CD4-positive, alpha-beta memory T cell (primary cell): ENCODE measurements at regions not wholly inside any gene's neighbourhood (a gene's known extent, or its start where the extent isn't known, plus 50 kb on each side); places are given as distances from the start of the nearest gene placed in this dataset.

ENCODE experiments used
- CTCF ChIA-PET: fragments of 350-600 bp; sonication (Branson Sonifier 250); formaldehyde crosslinking; loops from one replicate; lab custom pipeline; 2021; ENCODE audit warnings: inconsistent platforms; ENCODE audit not compliant: partially characterized antibody; lab: Charles Lee
- POLR2A ChIA-PET: fragments of 350-600 bp; sonication (Branson Sonifier 250); formaldehyde crosslinking; loops from one replicate; lab custom pipeline; 2021; ENCODE audit not compliant: partially characterized antibody; lab: Charles Lee
- DNase-seq, 5 donors: peaks; one replicate each; pipeline versions ENCODE4 v3.0.0 to v3.0.0-alpha.2; 2020 to 2022; ENCODE audit warnings: mixed read lengths in 1 of 5
- H3K27ac ChIP-seq: one replicate; pipeline ENCODE4 v1.7.0; 2013; ENCODE audit warnings: low read depth, low read length
- H3K27me3 ChIP-seq: 2 replicates; pipeline ENCODE4 v1.7.0; 2013; ENCODE audit warnings: mild to moderate bottlenecking, low read length, moderate library complexity; ENCODE audit not compliant: insufficient read depth
- H3K36me3 ChIP-seq: 2 replicates; pipeline ENCODE4 v1.7.0; 2013; ENCODE audit warnings: mild to moderate bottlenecking, low read length, moderate library complexity; ENCODE audit not compliant: insufficient read depth
- H3K4me1 ChIP-seq: 2 replicates; pipeline ENCODE4 v1.7.0; 2013; ENCODE audit warnings: mild to moderate bottlenecking, low read length, moderate library complexity; ENCODE audit not compliant: insufficient read depth
- H3K4me3 ChIP-seq, 2 donors: one replicate each; pipeline ENCODE4 v1.7.0; 2013; ENCODE audit warnings: low read length in 2 of 2, mild to moderate bottlenecking in 1 of 2
- H3K9me3 ChIP-seq, 2 donors: one replicate each; pipeline ENCODE4 v1.7.0; 2013; ENCODE audit warnings: low read length in 2 of 2, control low read depth in 1 of 2; ENCODE audit not compliant: control insufficient read depth in 1 of 2
- H3K27ac Mint-ChIP-seq, 7 donors: one replicate each; pipeline ENCODE4 v1.8.0; 2020 to 2021; ENCODE audit warnings: mixed read lengths in 7 of 7, mild to moderate bottlenecking in 6 of 7, inconsistent platforms in 3 of 7, moderate library complexity in 3 of 7
- H3K27me3 Mint-ChIP-seq, 2 donors: one replicate each; pipeline ENCODE4 v1.8.0; 2020 to 2021; ENCODE audit warnings: mixed read lengths in 2 of 2
- H3K36me3 Mint-ChIP-seq, 2 donors: one replicate each; pipeline ENCODE4 v1.8.0; 2020 to 2021; ENCODE audit warnings: mixed read lengths in 2 of 2, inconsistent platforms in 1 of 2, mild to moderate bottlenecking in 1 of 2
- H3K4me1 Mint-ChIP-seq, 4 donors: one replicate each; pipeline ENCODE4 v1.8.0; 2020 to 2021; ENCODE audit warnings: mixed read lengths in 4 of 4, mild to moderate bottlenecking in 1 of 4
- H3K4me3 Mint-ChIP-seq, 8 donors: one replicate each; pipeline ENCODE4 v1.8.0; 2020 to 2021; ENCODE audit warnings: mixed read lengths in 8 of 8, mild to moderate bottlenecking in 7 of 8, moderate library complexity in 6 of 8, inconsistent platforms in 3 of 8
- H3K9me3 Mint-ChIP-seq, 8 donors: one replicate each; pipeline ENCODE4 v1.8.0; 2020 to 2021; ENCODE audit warnings: mixed read lengths in 8 of 8, mild to moderate bottlenecking in 5 of 8, inconsistent platforms in 3 of 8, moderate library complexity in 1 of 8
- intact Hi-C: fragments of 100-400 bp; cut with micrococcal nuclease; formaldehyde crosslinking; loops from one replicate; pipeline ENCODE4 v1.15.1; 2023

DNA sequence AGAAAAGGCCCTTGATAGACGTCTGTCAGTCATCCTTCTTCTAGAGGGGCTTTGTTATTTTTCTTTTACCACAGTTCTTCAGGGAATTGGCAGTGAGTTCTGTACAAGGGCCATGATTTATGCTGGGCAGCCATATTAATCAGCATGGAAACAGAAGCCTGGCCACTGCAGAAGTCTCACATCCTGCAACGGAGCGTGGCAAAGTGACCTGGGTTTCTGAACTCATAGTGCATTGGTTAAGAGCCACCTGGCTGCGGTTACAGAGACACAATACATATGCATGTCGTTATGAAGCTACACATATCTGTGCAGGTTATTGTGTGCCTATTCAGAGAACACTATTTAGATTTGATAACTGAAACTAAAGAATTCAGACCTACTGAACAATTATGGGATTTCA is 419.4 kb upstream of the CELF2 start:
- no peaks in the 10 kb centered on the region for H3K36me3 ChIP-seq
- H3K4me1 ChIP-seq, result no peaks in the 10 kb centered on the region
- intact Hi-C loops, result no loop called here
- Mint-ChIP-seq H3K27me3 (peaks cover 11 to 12% of the 10 kb centered on the region in 2 donors), H3K9me3 (peaks cover 0 to 1% (median 0%) of the 10 kb centered on the region in 8 donors), H3K4me1 (no peaks in the 10 kb centered on the region), H3K36me3 (no peaks in the 10 kb centered on the region), H3K27ac (no peak overlapping the region), H3K4me3 (no peak overlapping the region)
- H3K27ac ChIP-seq, result no peak overlapping the region
- ChIA-PET CTCF (no interaction called here), POLR2A (no interaction called here)
- no peaks in the 10 kb centered on the region for H3K27me3 ChIP-seq
- no peaks in the 10 kb centered on the region for H3K9me3 ChIP-seq
- no peak overlapping the region for H3K4me3 ChIP-seq
- DNase-seq, result no peak

DNA sequence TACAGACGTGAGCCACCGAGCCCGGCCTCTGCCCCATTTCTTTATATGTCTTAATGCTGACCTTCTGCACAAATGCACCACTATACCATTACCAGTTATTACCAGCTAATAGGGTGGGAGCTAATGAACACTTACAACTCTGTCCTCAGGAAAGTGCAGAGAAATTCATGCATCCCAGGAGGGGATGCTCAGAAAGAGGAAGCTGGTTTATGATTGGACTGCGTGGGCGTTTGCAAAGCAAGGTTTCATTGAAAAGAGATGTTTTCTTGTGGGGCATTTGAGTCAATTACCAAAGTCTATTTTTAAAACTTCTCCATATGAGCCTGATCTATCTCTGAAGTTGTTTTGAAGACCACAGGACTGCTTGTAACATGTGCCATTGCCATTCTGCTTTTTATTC is 417.7 kb upstream of the CELF2 start:
- Histone ChIP-seq H3K36me3 (no peaks in the 10 kb centered on the region), H3K27ac (no peak overlapping the region), H3K4me3 (no peak overlapping the region), H3K27me3 (no peaks in the 10 kb centered on the region), H3K4me1 (no peaks in the 10 kb centered on the region), H3K9me3 (no peaks in the 10 kb centered on the region)
- Mint-ChIP-seq H3K27me3 (peaks cover 11 to 12% of the 10 kb centered on the region in 2 donors), H3K36me3 (no peaks in the 10 kb centered on the region), H3K4me3 (no peak overlapping the region), H3K27ac (no peak overlapping the region), H3K4me1 (no peaks in the 10 kb centered on the region), H3K9me3 (peaks cover 0 to 3% (median 0%) of the 10 kb centered on the region in 8 donors)
- DNase-seq, result no peak
- intact Hi-C loops, result no loop called here
- ChIA-PET CTCF (no interaction called here), POLR2A (no interaction called here)

DNA sequence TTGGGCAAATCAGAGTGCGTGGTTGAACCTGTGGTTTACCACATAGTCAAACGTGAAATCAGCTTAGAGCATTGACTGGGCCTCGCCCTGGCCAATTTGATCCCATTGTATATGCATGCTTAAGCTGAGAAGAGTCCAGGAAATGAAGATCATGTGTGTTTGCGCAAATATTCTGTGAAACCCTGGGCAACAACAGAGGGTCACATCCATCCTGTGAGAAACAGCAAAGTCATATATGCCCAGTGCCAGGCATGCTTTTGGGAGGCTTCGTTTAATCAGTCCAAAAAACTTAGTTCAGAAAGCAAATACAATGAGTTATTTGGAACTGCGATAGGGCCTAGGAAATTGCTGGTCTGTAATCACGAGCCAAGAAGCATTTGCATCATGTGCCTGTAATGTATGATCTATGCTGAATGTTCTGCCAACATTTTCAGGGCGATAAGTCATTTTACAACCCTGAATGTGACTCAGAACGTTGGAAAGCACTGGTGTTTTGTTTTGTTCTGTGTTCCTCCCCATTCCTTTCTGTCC is 412.1 kb upstream of the CELF2 start:
- ChIA-PET CTCF (no interaction called here), POLR2A (no interaction called here)
- intact Hi-C loops, result no loop called here
- no peak overlapping the region for H3K4me3 ChIP-seq
- no peaks in the 10 kb centered on the region for H3K36me3 ChIP-seq
- Mint-ChIP-seq H3K36me3 (no peaks in the 10 kb centered on the region), H3K4me1 (no peaks in the 10 kb centered on the region), H3K4me3 (no peak overlapping the region), H3K27ac (no peak overlapping the region), H3K27me3 (peaks cover 10% of the 10 kb centered on the region in 2 donors), H3K9me3 (peaks cover 0 to 4% (median 0%) of the 10 kb centered on the region in 8 donors)
- no peaks in the 10 kb centered on the region for H3K27me3 ChIP-seq
- no peaks in the 10 kb centered on the region for H3K9me3 ChIP-seq
- no peak for DNase-seq
- no peak overlapping the region for H3K27ac ChIP-seq
- H3K4me1 ChIP-seq, result no peaks in the 10 kb centered on the region

DNA sequence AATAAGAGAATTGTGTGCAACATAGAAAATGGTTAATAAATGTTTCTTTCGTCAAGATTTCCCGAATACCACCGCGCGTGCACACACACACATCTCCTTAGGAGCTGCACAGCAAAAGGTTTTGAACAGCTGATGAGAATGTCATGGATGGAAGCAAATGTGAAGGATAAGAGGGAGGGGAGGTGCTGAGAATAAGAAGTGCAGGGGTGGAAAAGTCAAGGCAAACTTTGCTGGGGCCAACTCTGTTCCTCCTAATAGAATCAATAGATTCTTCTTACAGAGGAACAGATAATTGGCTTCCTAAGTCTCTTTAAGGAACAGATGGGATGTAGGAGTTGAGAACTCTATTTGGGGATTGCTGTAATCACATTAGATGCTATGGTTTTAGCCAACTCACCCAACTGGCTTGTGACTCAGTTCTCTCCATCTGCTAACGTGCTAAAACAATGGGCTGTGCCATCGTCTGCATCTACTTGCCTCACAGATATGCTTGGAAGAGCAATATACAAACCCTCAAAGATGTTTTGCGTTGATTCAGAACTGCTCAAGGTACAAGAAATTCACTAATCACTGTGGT is 408.2 kb upstream of the CELF2 start:
- no peak overlapping the region for H3K27ac ChIP-seq
- no peaks in the 10 kb centered on the region for H3K9me3 ChIP-seq
- no peaks in the 10 kb centered on the region for H3K36me3 ChIP-seq
- H3K36me3 Mint-ChIP-seq, result no peaks in the 10 kb centered on the region
- no peaks in the 10 kb centered on the region for H3K27me3 ChIP-seq
- intact Hi-C loops, result no loop called here
- H3K4me3 Mint-ChIP-seq, result no peak overlapping the region
- H3K4me3 ChIP-seq, result no peak overlapping the region
- ChIA-PET CTCF (no interaction called here), POLR2A (no interaction called here)
- peaks cover 0 to 3% (median 0%) of the 10 kb centered on the region in 8 donors for H3K9me3 Mint-ChIP-seq
- no peak for DNase-seq
- H3K4me1 Mint-ChIP-seq, result no peaks in the 10 kb centered on the region
- no peak overlapping the region for H3K27ac Mint-ChIP-seq
- peaks cover 2% of the 10 kb centered on the region in 2 donors for H3K27me3 Mint-ChIP-seq
- no peaks in the 10 kb centered on the region for H3K4me1 ChIP-seq

DNA sequence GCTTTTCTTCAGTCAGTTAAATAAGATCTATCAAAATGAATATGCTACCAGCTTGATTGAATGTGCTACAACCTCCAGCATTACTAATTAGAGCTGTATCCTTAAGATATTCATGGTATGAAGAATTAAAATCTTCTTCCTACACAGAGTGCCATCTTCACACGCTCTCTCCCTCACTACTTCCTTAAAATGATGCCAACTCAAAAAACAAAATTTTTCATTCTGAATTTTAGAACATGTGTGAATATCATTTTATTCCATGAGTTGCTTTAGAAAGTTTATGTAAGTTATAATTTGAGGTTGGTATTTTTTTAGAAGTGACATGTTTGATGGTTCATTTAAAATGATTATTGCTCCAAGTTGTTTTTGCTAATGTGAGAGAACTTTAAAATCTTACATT is 407.5 kb upstream of the CELF2 start:
- Histone ChIP-seq H3K4me1 (no peaks in the 10 kb centered on the region), H3K27me3 (no peaks in the 10 kb centered on the region), H3K36me3 (no peaks in the 10 kb centered on the region), H3K27ac (no peak overlapping the region), H3K9me3 (no peaks in the 10 kb centered on the region), H3K4me3 (no peak overlapping the region)
- ChIA-PET CTCF (no interaction called here), POLR2A (no interaction called here)
- no peak overlapping the region for H3K27ac Mint-ChIP-seq
- no peaks in the 10 kb centered on the region for H3K4me1 Mint-ChIP-seq
- H3K9me3 Mint-ChIP-seq, result peaks cover 0 to 2% (median 0%) of the 10 kb centered on the region in 8 donors
- peaks cover 2% of the 10 kb centered on the region in 2 donors for H3K27me3 Mint-ChIP-seq
- no peak for DNase-seq
- no peak overlapping the region for H3K4me3 Mint-ChIP-seq
- intact Hi-C loops, result no loop called here
- no peaks in the 10 kb centered on the region for H3K36me3 Mint-ChIP-seq

DNA sequence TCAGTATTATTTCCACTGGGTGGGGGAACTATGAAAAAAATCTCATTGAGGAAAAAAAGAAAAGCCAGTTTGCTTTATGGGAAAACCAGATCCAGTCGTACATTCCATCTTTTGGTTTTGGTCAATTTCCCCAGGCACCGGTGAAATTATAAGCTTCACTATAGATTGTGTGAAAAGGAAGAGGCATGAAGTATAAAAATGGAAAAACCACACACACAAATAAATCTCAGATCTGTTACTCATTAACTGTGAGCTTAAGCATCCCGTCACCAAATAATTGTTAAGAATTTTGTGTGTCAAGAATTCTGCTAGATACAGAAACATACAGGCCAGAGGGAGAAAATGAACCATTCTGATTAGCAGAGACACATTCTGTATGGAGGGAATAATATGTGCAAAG is 405.5 kb upstream of the CELF2 start:
- no peaks in the 10 kb centered on the region for H3K4me1 ChIP-seq
- no peaks in the 10 kb centered on the region for H3K36me3 ChIP-seq
- H3K27ac Mint-ChIP-seq, result no peak overlapping the region
- no peak overlapping the region for H3K4me3 ChIP-seq
- H3K27me3 Mint-ChIP-seq, result peaks cover 2 to 5% of the 10 kb centered on the region in 2 donors
- no peak overlapping the region for H3K4me3 Mint-ChIP-seq
- no peak overlapping the region for H3K27ac ChIP-seq
- H3K36me3 Mint-ChIP-seq, result no peaks in the 10 kb centered on the region
- H3K27me3 ChIP-seq, result no peaks in the 10 kb centered on the region
- POLR2A ChIA-PET, result no interaction called here
- DNase-seq, result no peak
- CTCF ChIA-PET, result no interaction called here
- intact Hi-C loops, result no loop called here
- peaks cover 0 to 4% (median 2%) of the 10 kb centered on the region in 8 donors for H3K9me3 Mint-ChIP-seq
- H3K9me3 ChIP-seq, result no peaks in the 10 kb centered on the region
- no peaks in the 10 kb centered on the region for H3K4me1 Mint-ChIP-seq

DNA sequence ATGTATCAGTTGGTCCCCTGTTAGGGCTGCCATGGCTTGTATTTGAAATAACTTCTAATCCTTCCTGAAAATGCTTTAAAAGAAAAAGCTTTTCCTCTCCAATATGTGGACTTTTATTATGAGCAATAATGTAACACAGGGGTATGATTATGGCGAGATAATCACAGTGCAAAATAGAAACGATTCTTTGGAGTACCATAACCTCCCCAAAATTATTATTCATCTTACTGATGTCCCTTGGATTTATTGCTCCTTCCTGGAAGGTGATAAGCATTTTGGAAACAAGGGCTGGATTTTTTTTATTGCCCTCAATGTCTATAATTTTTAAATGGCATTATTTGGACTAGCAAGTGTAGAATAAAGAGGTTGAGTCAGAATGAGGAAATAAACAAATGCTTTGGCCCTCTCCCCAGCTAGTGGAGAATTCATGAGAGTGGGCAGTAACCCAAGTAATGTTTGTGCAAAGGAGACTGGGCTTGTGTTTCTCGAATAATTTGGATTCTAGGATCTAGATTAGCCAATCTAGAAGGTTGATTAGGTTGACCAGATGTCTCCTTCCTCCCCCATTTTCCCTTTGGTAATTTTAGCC is 403.9 kb upstream of the CELF2 start:
- no peaks in the 10 kb centered on the region for H3K4me1 Mint-ChIP-seq
- H3K36me3 ChIP-seq, result no peaks in the 10 kb centered on the region
- H3K4me1 ChIP-seq, result no peaks in the 10 kb centered on the region
- intact Hi-C loops, result no loop called here
- no peak for DNase-seq
- no peak overlapping the region for H3K27ac Mint-ChIP-seq
- H3K4me3 ChIP-seq, result no peak overlapping the region
- no peaks in the 10 kb centered on the region for H3K27me3 ChIP-seq
- H3K9me3 ChIP-seq, result no peaks in the 10 kb centered on the region
- H3K9me3 Mint-ChIP-seq, result peaks cover 0 to 4% (median 2%) of the 10 kb centered on the region in 8 donors
- H3K27me3 Mint-ChIP-seq, result peaks cover 5% of the 10 kb centered on the region in 2 donors
- H3K27ac ChIP-seq, result no peak overlapping the region
- ChIA-PET POLR2A (no interaction called here), CTCF (no interaction called here)
- H3K36me3 Mint-ChIP-seq, result no peaks in the 10 kb centered on the region
- H3K4me3 Mint-ChIP-seq, result no peak overlapping the region
